ENCODE measurements at regions not wholly inside any gene's neighbourhood (a gene's known extent, or its start where the extent isn't known, plus 50 kb on each side); places are given as distances from the start of the nearest gene placed in this dataset.

- Histone ChIP-seq H3K27ac (ENCODE audit: low read depth in 2 of 2, low read length in 1 of 2) (no peak overlapping the region), H3K4me1 (ENCODE audit: control insufficient read depth in 2 of 2, insufficient read depth in 2 of 2, low read length in 1 of 2) (no peaks in the 10 kb centered on the region), H3K4me3 (ENCODE audit: low read depth in 1 of 2, low read length in 2 of 2) (no peak overlapping the region), H3K27me3 (ENCODE audit: control insufficient read depth in 1 of 2, insufficient read depth in 2 of 2, low read length in 2 of 2) (no peaks in the 10 kb centered on the region), H3K9me3 (ENCODE audit: control insufficient read depth in 2 of 2, insufficient read depth in 1 of 2, low read depth in 1 of 2, low read length in 1 of 2) (no peaks in the 10 kb centered on the region), H3K36me3 (ENCODE audit: control insufficient read depth in 2 of 2, insufficient read depth in 2 of 2, low read length in 1 of 2) (no peaks in the 10 kb centered on the region)
- 76 to 81% methylated on average over 5 of the region's 5 CpGs for WGBS, 2 donors
These were observed 142.7 kb downstream of the GALR1 start for GRCh38 chr18:77392321-77392720.

GRCh38 chr18:77393519-77393918, 143.9 kb downstream of the GALR1 start:
- Histone ChIP-seq H3K27ac (ENCODE audit: low read depth in 2 of 2, low read length in 1 of 2) (no peak overlapping the region), H3K4me1 (ENCODE audit: control insufficient read depth in 2 of 2, insufficient read depth in 2 of 2, low read length in 1 of 2) (no peaks in the 10 kb centered on the region), H3K36me3 (ENCODE audit: control insufficient read depth in 2 of 2, insufficient read depth in 2 of 2, low read length in 1 of 2) (no peaks in the 10 kb centered on the region), H3K27me3 (ENCODE audit: control insufficient read depth in 1 of 2, insufficient read depth in 2 of 2, low read length in 2 of 2) (no peaks in the 10 kb centered on the region), H3K9me3 (ENCODE audit: control insufficient read depth in 2 of 2, insufficient read depth in 1 of 2, low read depth in 1 of 2, low read length in 1 of 2) (peaks cover 0 to 2% of the 10 kb centered on the region in 2 donors), H3K4me3 (ENCODE audit: low read depth in 1 of 2, low read length in 2 of 2) (no peak overlapping the region)
- WGBS, 2 donors = 80% methylated on average over 5 of the region's 5 CpGs

GRCh38 chr18:77395953-77396352, 146.3 kb downstream of the GALR1 start:
- H3K4me3 ChIP-seq (ENCODE audit: low read depth in 1 of 2, low read length in 2 of 2) = no peak overlapping the region
- H3K9me3 ChIP-seq (ENCODE audit: control insufficient read depth in 2 of 2, insufficient read depth in 1 of 2, low read depth in 1 of 2, low read length in 1 of 2) = peaks cover 0 to 5% of the 10 kb centered on the region in 2 donors
- H3K36me3 ChIP-seq (ENCODE audit: control insufficient read depth in 2 of 2, insufficient read depth in 2 of 2, low read length in 1 of 2) = no peaks in the 10 kb centered on the region
- H3K27ac ChIP-seq (ENCODE audit: low read depth in 2 of 2, low read length in 1 of 2) = no peak overlapping the region
- no peaks in the 10 kb centered on the region for H3K4me1 ChIP-seq (ENCODE audit: control insufficient read depth in 2 of 2, insufficient read depth in 2 of 2, low read length in 1 of 2)
- no peaks in the 10 kb centered on the region for H3K27me3 ChIP-seq (ENCODE audit: control insufficient read depth in 1 of 2, insufficient read depth in 2 of 2, low read length in 2 of 2)
- WGBS, 2 donors = 65 to 74% methylated on average over 2 of the region's 2 CpGs

- Histone ChIP-seq H3K4me3 (ENCODE audit: low read depth in 1 of 2, low read length in 2 of 2) (no peak overlapping the region), H3K4me1 (ENCODE audit: control insufficient read depth in 2 of 2, insufficient read depth in 2 of 2, low read length in 1 of 2) (no peaks in the 10 kb centered on the region), H3K36me3 (ENCODE audit: control insufficient read depth in 2 of 2, insufficient read depth in 2 of 2, low read length in 1 of 2) (no peaks in the 10 kb centered on the region), H3K27me3 (ENCODE audit: control insufficient read depth in 1 of 2, insufficient read depth in 2 of 2, low read length in 2 of 2) (no peaks in the 10 kb centered on the region), H3K27ac (ENCODE audit: low read depth in 2 of 2, low read length in 1 of 2) (no peak overlapping the region), H3K9me3 (ENCODE audit: control insufficient read depth in 2 of 2, insufficient read depth in 1 of 2, low read depth in 1 of 2, low read length in 1 of 2) (peaks cover 0 to 5% of the 10 kb centered on the region in 2 donors)
- WGBS, 2 donors = 70 to 73% methylated on average over 6 of the region's 6 CpGs
These were observed 147.4 kb downstream of the GALR1 start for GRCh38 chr18:77397056-77397455.

GRCh38 chr18:77397617-77398016, 148.0 kb downstream of the GALR1 start:
- 41 to 65% methylated on average over 4 of the region's 4 CpGs for WGBS, 2 donors
- Histone ChIP-seq H3K9me3 (ENCODE audit: control insufficient read depth in 2 of 2, insufficient read depth in 1 of 2, low read depth in 1 of 2, low read length in 1 of 2) (peaks cover 0 to 5% of the 10 kb centered on the region in 2 donors), H3K4me3 (ENCODE audit: low read depth in 1 of 2, low read length in 2 of 2) (no peak overlapping the region), H3K27me3 (ENCODE audit: control insufficient read depth in 1 of 2, insufficient read depth in 2 of 2, low read length in 2 of 2) (no peaks in the 10 kb centered on the region), H3K27ac (ENCODE audit: low read depth in 2 of 2, low read length in 1 of 2) (no peak overlapping the region), H3K36me3 (ENCODE audit: control insufficient read depth in 2 of 2, insufficient read depth in 2 of 2, low read length in 1 of 2) (no peaks in the 10 kb centered on the region), H3K4me1 (ENCODE audit: control insufficient read depth in 2 of 2, insufficient read depth in 2 of 2, low read length in 1 of 2) (no peaks in the 10 kb centered on the region)

GRCh38 chr18:77400561-77400960, 150.9 kb downstream of the GALR1 start:
- H3K4me3 ChIP-seq (ENCODE audit: low read depth in 1 of 2, low read length in 2 of 2) = no peak overlapping the region
- whole genome bisulfite sequencing, 2 donors = 83 to 85% methylated on average over 5 of the region's 5 CpGs
- no peaks in the 10 kb centered on the region for H3K27me3 ChIP-seq (ENCODE audit: control insufficient read depth in 1 of 2, insufficient read depth in 2 of 2, low read length in 2 of 2)

GRCh38 chr18:77401173-77401572, 151.5 kb downstream of the GALR1 start:
- no peaks in the 10 kb centered on the region for H3K27me3 ChIP-seq (ENCODE audit: control insufficient read depth in 1 of 2, insufficient read depth in 2 of 2, low read length in 2 of 2)
- no peaks in the 10 kb centered on the region for H3K36me3 ChIP-seq (ENCODE audit: control insufficient read depth in 2 of 2, insufficient read depth in 2 of 2, low read length in 1 of 2)
- 82% methylated on average over 9 of the region's 9 CpGs for WGBS, 2 donors
- peaks cover 5% of the 10 kb centered on the region in 2 donors for H3K9me3 ChIP-seq (ENCODE audit: control insufficient read depth in 2 of 2, insufficient read depth in 1 of 2, low read depth in 1 of 2, low read length in 1 of 2)
- no peak overlapping the region for H3K4me3 ChIP-seq (ENCODE audit: low read depth in 1 of 2, low read length in 2 of 2)
- no peaks in the 10 kb centered on the region for H3K4me1 ChIP-seq (ENCODE audit: control insufficient read depth in 2 of 2, insufficient read depth in 2 of 2, low read length in 1 of 2)
- no peak overlapping the region for H3K27ac ChIP-seq (ENCODE audit: low read depth in 2 of 2, low read length in 1 of 2)

More at GRCh38 chr18:77400561-77400960, 150.9 kb downstream of the GALR1 start:
- H3K36me3 ChIP-seq (ENCODE audit: control insufficient read depth in 2 of 2, insufficient read depth in 2 of 2, low read length in 1 of 2) = no peaks in the 10 kb centered on the region
- no peaks in the 10 kb centered on the region for H3K4me1 ChIP-seq (ENCODE audit: control insufficient read depth in 2 of 2, insufficient read depth in 2 of 2, low read length in 1 of 2)
- H3K9me3 ChIP-seq (ENCODE audit: control insufficient read depth in 2 of 2, insufficient read depth in 1 of 2, low read depth in 1 of 2, low read length in 1 of 2) = peaks cover 5% of the 10 kb centered on the region in 2 donors
- no peak overlapping the region for H3K27ac ChIP-seq (ENCODE audit: low read depth in 2 of 2, low read length in 1 of 2)

GRCh38 chr18:77403969-77404535, 154.4 kb downstream of the GALR1 start:
- Histone ChIP-seq H3K4me3 (ENCODE audit: low read depth in 1 of 2, low read length in 2 of 2) (no peak overlapping the region), H3K27me3 (ENCODE audit: control insufficient read depth in 1 of 2, insufficient read depth in 2 of 2, low read length in 2 of 2) (no peaks in the 10 kb centered on the region), H3K4me1 (ENCODE audit: control insufficient read depth in 2 of 2, insufficient read depth in 2 of 2, low read length in 1 of 2) (no peaks in the 10 kb centered on the region), H3K36me3 (ENCODE audit: control insufficient read depth in 2 of 2, insufficient read depth in 2 of 2, low read length in 1 of 2) (no peaks in the 10 kb centered on the region), H3K27ac (ENCODE audit: low read depth in 2 of 2, low read length in 1 of 2) (no peak overlapping the region), H3K9me3 (ENCODE audit: control insufficient read depth in 2 of 2, insufficient read depth in 1 of 2, low read depth in 1 of 2, low read length in 1 of 2) (peaks cover 2 to 5% of the 10 kb centered on the region in 2 donors)
- WGBS, 2 donors = 88 to 91% methylated on average over 14 of the region's 14 CpGs

- Histone ChIP-seq H3K9me3 (ENCODE audit: control insufficient read depth in 2 of 2, insufficient read depth in 1 of 2, low read depth in 1 of 2, low read length in 1 of 2) (peaks cover 0 to 5% of the 10 kb centered on the region in 2 donors), H3K4me3 (ENCODE audit: low read depth in 1 of 2, low read length in 2 of 2) (no peak overlapping the region), H3K4me1 (ENCODE audit: control insufficient read depth in 2 of 2, insufficient read depth in 2 of 2, low read length in 1 of 2) (no peaks in the 10 kb centered on the region), H3K27ac (ENCODE audit: low read depth in 2 of 2, low read length in 1 of 2) (no peak overlapping the region), H3K36me3 (ENCODE audit: control insufficient read depth in 2 of 2, insufficient read depth in 2 of 2, low read length in 1 of 2) (no peaks in the 10 kb centered on the region), H3K27me3 (ENCODE audit: control insufficient read depth in 1 of 2, insufficient read depth in 2 of 2, low read length in 2 of 2) (no peaks in the 10 kb centered on the region)
- 79 to 87% methylated on average over 11 of the region's 11 CpGs for WGBS, 2 donors
These were observed 155.4 kb downstream of the GALR1 start for GRCh38 chr18:77405096-77405495.

GRCh38 chr18:77407733-77408132, 158.1 kb downstream of the GALR1 start:
- Histone ChIP-seq H3K4me3 (ENCODE audit: low read depth in 1 of 2, low read length in 2 of 2) (no peak overlapping the region), H3K4me1 (ENCODE audit: control insufficient read depth in 2 of 2, insufficient read depth in 2 of 2, low read length in 1 of 2) (no peaks in the 10 kb centered on the region), H3K9me3 (ENCODE audit: control insufficient read depth in 2 of 2, insufficient read depth in 1 of 2, low read depth in 1 of 2, low read length in 1 of 2) (peaks cover 0 to 5% of the 10 kb centered on the region in 2 donors), H3K36me3 (ENCODE audit: control insufficient read depth in 2 of 2, insufficient read depth in 2 of 2, low read length in 1 of 2) (no peaks in the 10 kb centered on the region), H3K27ac (ENCODE audit: low read depth in 2 of 2, low read length in 1 of 2) (no peak overlapping the region), H3K27me3 (ENCODE audit: control insufficient read depth in 1 of 2, insufficient read depth in 2 of 2, low read length in 2 of 2) (no peaks in the 10 kb centered on the region)
- 63 to 64% methylated on average over 6 of the region's 6 CpGs for WGBS, 2 donors
